HFFc6 (cell line): ENCODE measurements at regions not wholly inside any gene's neighbourhood (a gene's known extent, or its start where the extent isn't known, plus 50 kb on each side); places are given as distances from the start of the nearest gene placed in this dataset.
A peak's percentile ranks its signal among the peaks of the same experiment; 100 is the strongest.

Experiments used
- DNase-seq: peaks from one replicate; pipeline ENCODE4 v3.0.0-alpha.2; 2018
- H3K27ac Mint-ChIP-seq: 2 replicates; pipeline ENCODE4 v1.8.0; 2020; ENCODE audit warnings: mild to moderate bottlenecking, mixed read lengths
- H3K27me3 Mint-ChIP-seq: 2 replicates; pipeline ENCODE4 v1.8.0; 2021; ENCODE audit warnings: mild to moderate bottlenecking, moderate library complexity, mixed read lengths; ENCODE audit not compliant: insufficient read depth
- H3K36me3 Mint-ChIP-seq: 2 replicates; pipeline ENCODE4 v1.8.0; 2021; ENCODE audit warnings: low read depth, mixed read lengths
- H3K4me1 Mint-ChIP-seq: 2 replicates; pipeline ENCODE4 v1.8.0; 2020; ENCODE audit warnings: low read depth, mixed read lengths
- H3K4me3 Mint-ChIP-seq: 2 replicates; pipeline ENCODE4 v1.8.0; 2020; ENCODE audit warnings: mild to moderate bottlenecking, moderate library complexity, mixed read lengths
- H3K9me3 Mint-ChIP-seq: 2 replicates; pipeline ENCODE4 v1.8.0; 2020; ENCODE audit warnings: mild to moderate bottlenecking, mixed read lengths
- TF ChIP-seq, protein P1 (sequence below): fragments of 200-600 bp; sonication (generic); IDR thresholded peaks from 2 replicates; pipeline ENCODE4 v1.5.0; 2021; ENCODE audit warnings: antibody characterized with exemption, mild to moderate bottlenecking

DNA sequence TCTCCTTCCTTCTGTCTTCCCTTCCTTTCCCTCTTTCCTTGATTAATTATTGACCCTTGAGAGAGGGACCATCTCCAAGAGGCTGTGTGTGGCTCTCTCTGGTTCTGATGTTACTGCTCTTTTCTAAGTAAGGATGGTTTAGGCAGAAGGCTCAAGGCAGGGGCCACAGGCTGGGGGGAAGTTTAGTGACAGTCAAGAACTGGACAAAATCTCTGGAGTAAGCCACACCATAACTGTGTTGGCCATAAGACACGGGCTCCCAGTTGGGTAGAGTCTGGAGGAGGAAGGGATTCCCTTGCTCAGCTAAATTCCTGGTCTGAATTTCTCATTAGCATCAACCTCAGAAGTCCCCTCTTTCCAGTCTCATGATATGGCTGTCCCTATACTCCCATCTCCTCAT is 74.7 kb downstream of the BUD13 start:
- no peak overlapping the region for H3K4me3 Mint-ChIP-seq
- peaks cover 45% of the 10 kb centered on the region for H3K27me3 Mint-ChIP-seq
- H3K4me1 Mint-ChIP-seq = peaks cover 6% of the 10 kb centered on the region
- no peak for DNase-seq
- H3K36me3 Mint-ChIP-seq = no peaks in the 10 kb centered on the region
- TF ChIP-seq, protein P1, sequence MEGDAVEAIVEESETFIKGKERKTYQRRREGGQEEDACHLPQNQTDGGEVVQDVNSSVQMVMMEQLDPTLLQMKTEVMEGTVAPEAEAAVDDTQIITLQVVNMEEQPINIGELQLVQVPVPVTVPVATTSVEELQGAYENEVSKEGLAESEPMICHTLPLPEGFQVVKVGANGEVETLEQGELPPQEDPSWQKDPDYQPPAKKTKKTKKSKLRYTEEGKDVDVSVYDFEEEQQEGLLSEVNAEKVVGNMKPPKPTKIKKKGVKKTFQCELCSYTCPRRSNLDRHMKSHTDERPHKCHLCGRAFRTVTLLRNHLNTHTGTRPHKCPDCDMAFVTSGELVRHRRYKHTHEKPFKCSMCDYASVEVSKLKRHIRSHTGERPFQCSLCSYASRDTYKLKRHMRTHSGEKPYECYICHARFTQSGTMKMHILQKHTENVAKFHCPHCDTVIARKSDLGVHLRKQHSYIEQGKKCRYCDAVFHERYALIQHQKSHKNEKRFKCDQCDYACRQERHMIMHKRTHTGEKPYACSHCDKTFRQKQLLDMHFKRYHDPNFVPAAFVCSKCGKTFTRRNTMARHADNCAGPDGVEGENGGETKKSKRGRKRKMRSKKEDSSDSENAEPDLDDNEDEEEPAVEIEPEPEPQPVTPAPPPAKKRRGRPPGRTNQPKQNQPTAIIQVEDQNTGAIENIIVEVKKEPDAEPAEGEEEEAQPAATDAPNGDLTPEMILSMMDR = no peak
- no peak overlapping the region for H3K27ac Mint-ChIP-seq
- no peaks in the 10 kb centered on the region for H3K9me3 Mint-ChIP-seq

DNA sequence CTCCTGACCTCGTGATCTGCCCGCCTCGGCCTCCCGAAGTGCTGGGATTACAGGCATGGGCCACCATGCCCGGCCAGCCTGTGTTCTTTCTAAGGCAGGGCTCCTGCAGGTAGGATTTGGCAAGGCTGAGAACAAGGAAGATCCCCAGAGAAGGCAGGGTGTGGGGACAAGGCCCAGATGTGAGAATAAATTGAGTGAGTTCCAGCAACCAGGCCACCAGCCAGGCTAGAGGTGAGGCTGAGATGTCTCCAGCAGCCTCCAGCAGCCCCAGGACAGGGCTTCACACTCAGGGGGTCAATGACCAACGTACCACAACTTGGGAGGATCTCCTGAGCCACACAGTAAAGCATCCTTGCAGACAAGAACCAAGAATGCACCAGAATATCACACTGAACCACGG is 75.1 kb downstream of the BUD13 start:
- Mint-ChIP-seq H3K27me3 (peaks cover 45% of the 10 kb centered on the region), H3K4me1 (peaks cover 6% of the 10 kb centered on the region), H3K36me3 (no peaks in the 10 kb centered on the region), H3K9me3 (no peaks in the 10 kb centered on the region), H3K27ac (no peak overlapping the region), H3K4me3 (no peak overlapping the region)
- TF ChIP-seq, protein P1 = no peak
- no peak for DNase-seq

DNA sequence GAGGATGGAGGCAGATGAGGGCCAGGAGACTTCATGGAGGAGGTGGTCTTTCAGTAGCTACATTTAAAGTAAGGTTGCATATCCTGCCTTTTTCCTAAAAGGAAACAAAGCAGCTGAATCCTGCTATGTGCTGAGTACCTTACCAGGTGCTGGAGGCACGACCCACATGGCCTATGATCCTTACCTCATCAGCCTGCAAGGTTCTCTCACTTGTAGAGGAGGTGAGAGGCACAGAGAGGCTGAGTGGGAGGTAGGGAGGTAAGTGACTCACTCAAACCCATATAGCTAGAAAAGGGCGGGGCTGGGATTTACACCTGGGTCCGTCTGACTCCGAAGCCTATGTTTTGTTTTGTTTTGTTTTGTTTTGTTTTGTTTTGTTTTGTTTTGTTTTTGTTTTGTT is 75.8 kb downstream of the BUD13 start:
- Mint-ChIP-seq H3K9me3 (no peaks in the 10 kb centered on the region), H3K36me3 (no peaks in the 10 kb centered on the region), H3K27me3 (peaks cover 42% of the 10 kb centered on the region), H3K4me3 (no peak overlapping the region), H3K4me1 (peaks cover 6% of the 10 kb centered on the region), H3K27ac (no peak overlapping the region)
- no peak for DNase-seq
- TF ChIP-seq, protein P1 = no peak

DNA sequence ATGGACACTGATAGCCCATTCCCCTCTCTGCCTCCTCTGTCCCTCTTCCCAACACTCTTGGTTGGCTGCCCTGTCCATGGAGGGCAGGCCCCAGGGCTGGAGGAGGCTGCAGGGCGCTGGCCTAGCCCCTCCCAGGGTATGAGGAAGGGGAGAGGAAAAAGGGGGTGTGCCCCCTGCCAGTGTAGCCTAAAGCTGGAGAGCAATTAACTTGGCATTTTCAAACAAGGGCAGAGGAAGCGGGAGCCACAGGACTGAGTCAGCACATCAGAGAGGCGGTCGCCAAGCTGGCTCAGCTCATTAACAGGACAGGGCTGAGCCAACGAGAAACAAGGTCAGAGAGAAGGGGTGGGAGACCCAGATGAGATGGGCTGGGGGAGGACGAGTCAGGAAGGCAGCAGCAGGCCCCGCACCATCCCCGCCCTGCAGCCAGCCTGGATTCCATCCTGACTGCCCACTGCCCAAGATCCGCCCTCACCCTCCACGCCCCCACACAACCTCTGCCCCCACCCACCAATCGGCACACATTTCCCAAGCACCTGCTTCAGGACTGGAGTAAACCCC is 76.3 kb downstream of the BUD13 start:
- no peaks in the 10 kb centered on the region for H3K9me3 Mint-ChIP-seq
- DNase-seq = peak; percentile 20
- no peak overlapping the region for H3K27ac Mint-ChIP-seq
- no peaks in the 10 kb centered on the region for H3K36me3 Mint-ChIP-seq
- TF ChIP-seq, protein P1 = no peak
- H3K4me1 Mint-ChIP-seq = peaks cover 6% of the 10 kb centered on the region
- H3K4me3 Mint-ChIP-seq = no peak overlapping the region
- peaks cover 39% of the 10 kb centered on the region for H3K27me3 Mint-ChIP-seq

DNA sequence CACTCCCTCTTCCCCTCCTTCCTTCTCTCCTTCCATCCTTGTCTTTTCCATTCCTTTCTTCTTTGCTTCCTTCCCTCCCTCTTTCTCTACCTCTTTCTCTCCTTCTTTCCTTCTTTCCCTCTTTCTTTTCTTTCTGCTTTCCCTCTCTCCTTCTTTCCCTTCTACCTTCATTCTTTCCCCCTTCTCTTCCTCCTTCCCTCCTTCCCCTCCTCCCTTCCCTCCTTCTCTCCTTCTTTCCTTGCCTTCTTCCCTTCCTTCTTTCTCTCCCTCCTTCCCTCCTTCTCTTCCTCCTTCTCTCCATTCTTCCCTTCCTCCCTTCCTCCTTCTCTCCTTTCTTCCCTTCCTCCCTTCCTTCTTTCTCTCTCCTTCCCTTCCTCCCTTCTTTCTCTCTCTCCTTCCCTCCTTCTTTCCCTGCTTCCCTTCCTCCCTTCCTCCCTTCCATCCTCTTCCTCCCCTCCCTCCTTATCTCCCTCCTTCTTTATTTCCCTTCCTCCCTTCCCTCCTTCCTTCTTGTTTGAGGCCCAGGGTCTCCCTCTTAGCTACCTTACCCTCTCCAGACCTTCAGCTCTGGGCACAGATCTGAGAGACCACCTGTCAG is 77.0 kb downstream of the BUD13 start:
- H3K27ac Mint-ChIP-seq = no peak overlapping the region
- no peak for DNase-seq
- H3K9me3 Mint-ChIP-seq = no peaks in the 10 kb centered on the region
- H3K27me3 Mint-ChIP-seq = peaks cover 34% of the 10 kb centered on the region
- no peak overlapping the region for H3K4me3 Mint-ChIP-seq
- no peaks in the 10 kb centered on the region for H3K36me3 Mint-ChIP-seq
- peaks cover 6% of the 10 kb centered on the region for H3K4me1 Mint-ChIP-seq
- TF ChIP-seq, protein P1 = no peak
